GM19438 (cell line): ENCODE measurements at regions not wholly inside any gene's neighbourhood (a gene's known extent, or its start where the extent isn't known, plus 50 kb on each side); places are given as distances from the start of the nearest gene placed in this dataset.

Source experiments
- ATAC-seq: cut with Tn5 transposase; IDR thresholded peaks from one replicate; pipeline ENCODE4 v1.9.1; 2021; ENCODE audit warnings: low read depth; ENCODE audit not compliant: unreplicated experiment

- no peak for ATAC-seq
Measured at GRCh38 chr7:17118412-17118811, 180.0 kb upstream of the AHR start.

DNA sequence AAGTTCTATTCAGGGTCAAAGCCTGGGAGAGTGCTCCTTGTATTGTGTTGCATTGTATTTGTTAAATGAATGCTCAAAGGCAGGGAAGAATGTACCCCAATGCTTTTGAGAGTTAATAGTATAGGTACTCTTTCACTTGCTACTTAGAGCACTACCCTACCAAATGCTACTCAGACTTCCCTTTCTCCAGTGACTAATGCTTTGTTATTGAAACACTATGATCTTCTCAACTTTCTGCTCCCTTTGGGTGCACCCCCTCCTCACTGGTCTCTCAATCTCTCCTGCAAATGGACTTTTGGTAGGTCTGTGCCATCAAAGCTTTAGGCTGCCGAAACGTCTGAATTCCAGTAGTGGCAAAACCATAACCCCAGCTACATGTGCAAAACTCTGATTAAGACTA lies 177.7 kb upstream of the AHR start:
- ATAC-seq, result no peak

DNA sequence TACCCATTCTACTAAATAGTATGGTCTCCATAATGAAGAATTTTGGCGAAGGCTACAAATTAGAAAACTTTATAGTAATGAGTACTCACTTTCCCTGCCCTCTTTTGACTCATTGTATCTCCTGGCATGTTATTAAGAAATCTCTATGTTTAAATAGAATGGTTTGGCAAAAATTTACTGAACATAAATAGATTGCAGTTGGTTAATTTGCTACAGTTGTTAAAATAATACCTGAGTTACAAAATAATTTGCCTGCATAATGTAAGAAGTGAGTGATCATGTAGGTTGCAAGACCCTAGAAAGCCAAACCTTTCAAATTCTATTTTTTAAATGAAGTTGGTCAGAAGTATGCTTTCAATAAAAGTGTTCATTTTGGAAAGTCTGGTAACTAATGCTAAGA lies 176.8 kb upstream of the AHR start:
- ATAC-seq, result no peak

GRCh38 chr7:17123020-17123419 lies 175.4 kb upstream of the AHR start:
- ATAC-seq, result peak; percentile 62

- no peak for ATAC-seq
Measured at GRCh38 chr7:17126413-17127268, 171.8 kb upstream of the AHR start.

GRCh38 chr7:17129218-17129617 lies 169.2 kb upstream of the AHR start:
- no peak for ATAC-seq

DNA sequence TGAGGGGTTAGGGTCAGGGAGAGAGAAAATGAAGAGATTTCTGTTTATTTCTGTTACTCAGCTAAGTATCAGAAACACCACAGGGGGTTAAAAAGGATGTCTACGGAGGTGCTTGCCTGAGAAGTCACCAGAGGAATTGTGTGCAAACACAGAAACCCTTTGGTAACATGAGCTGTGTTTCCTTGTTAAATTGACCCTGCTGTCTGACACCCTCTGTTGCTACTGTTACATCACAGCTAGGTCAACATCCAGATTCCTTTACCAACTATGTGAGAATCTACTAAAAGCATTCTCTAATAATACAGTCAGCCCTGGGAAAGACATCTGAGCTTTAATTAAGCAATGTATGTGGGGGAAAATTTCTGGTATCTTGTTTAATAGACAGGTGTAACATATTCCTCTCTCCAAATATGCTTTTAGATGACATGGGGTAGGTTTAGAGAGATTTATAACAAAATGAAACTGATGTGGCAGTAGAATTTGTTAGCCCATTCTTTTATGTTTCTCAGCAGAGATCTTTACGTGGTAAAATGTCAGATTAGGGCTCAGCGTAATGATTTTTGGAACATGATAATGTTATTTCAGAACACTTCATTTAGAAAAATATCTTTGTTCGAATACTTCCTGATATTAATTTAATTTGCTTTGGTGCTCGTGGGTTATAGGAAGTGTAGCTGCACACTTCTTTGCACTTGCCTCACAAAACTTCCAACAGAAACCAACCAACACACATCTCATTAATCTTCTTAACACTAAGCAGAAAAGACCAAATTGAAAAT lies 168.0 kb upstream of the AHR start:
- no peak for ATAC-seq

GRCh38 chr7:17131060-17131345 lies 167.4 kb upstream of the AHR start:
- no peak for ATAC-seq

DNA sequence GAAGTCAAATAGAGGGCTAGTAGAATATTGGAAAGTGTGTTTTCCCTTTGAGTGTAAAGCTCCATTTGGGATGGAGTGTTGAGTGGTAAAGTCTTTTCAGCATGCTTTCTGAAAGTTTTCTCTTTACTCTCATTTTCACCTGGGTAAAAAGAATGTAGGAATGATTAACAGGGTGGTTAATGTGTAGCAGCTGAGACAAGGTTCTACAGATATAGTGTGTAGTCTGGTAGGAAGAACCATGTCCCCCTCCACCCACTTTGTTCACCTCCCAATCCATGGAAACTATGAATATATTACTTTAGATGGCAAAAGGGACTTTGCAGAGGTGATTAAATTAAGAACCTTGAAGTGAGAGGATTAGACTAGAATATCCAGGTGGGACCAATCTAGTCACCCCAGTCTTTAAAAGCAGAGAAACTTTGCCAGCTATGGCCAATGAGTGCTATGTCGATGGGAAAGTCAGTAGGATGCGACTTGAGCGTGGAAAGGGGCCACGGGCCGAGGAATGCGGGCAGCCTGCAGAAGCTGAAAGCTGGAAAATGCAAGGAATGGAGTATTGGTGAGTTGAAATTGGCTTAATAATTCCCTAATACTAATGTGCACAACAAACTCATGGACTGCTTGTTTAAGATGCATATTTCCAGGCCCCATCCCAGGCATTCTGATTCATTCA lies 166.3 kb upstream of the AHR start:
- ATAC-seq, result peak; percentile 45

DNA sequence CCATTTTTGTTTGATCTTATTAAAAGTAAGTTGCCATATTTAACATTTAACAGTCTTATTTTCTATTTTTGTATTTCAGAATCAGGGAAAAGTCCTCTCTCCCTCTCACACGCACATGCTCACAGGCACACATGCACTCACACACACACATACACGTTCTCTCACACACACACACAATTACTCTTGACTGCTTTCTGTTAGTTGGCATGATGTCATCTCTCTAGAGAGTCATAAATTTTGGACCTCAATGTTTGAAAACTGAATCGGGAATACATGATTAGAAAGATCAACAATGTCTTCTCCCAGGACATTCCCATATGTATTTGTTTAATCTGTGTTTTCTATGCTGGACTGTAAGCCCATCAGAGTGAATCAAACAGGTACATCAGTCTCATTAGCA lies 165.7 kb upstream of the AHR start:
- no peak for ATAC-seq

DNA sequence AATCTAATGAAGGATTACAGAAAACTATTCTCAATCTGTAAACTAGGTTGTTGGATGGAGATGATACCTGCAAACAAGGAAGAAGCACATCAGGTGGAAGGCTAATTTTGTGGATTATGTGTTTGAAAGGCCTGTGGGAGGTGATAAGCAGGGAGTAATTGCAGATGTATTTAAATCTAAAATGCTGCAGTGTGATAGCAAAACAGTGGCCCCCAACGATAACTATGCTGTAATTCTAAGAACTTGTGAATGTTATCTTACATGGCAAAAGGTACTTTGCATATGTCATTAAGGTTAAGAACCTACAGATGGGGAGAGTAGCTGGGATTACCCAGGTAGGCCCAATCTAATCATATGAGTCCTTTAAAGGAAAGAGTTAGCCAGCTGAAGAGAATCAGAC lies 164.5 kb upstream of the AHR start:
- ATAC-seq, result no peak

- peak; percentile 84 for ATAC-seq
Measured at GRCh38 chr7:17134786-17135185, 163.7 kb upstream of the AHR start.

GRCh38 chr7:17136126-17136525 lies 162.3 kb upstream of the AHR start:
- ATAC-seq, result no peak

GRCh38 chr7:17139081-17139480 lies 159.4 kb upstream of the AHR start:
- ATAC-seq, result no peak

DNA sequence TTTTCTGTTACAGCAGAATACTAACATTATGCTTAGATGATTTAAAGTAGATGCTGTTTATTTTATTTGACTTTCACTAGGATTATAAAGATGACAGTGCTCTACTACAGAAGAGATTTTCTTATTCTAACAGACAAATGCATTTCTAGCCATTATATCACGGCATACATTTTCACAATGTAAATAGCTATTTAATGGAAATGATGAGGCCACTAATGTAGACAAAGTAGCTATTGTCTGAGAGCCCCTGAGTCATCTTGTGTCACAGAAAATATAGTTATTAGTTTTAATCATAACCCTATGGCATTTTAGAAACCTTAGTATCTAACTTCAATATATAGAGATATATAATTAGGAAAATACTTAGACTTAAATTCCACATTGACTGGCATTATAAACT lies 158.0 kb upstream of the AHR start:
- no peak for ATAC-seq

GRCh38 chr7:17142831-17143541 lies 155.5 kb upstream of the AHR start:
- ATAC-seq, result no peak

DNA sequence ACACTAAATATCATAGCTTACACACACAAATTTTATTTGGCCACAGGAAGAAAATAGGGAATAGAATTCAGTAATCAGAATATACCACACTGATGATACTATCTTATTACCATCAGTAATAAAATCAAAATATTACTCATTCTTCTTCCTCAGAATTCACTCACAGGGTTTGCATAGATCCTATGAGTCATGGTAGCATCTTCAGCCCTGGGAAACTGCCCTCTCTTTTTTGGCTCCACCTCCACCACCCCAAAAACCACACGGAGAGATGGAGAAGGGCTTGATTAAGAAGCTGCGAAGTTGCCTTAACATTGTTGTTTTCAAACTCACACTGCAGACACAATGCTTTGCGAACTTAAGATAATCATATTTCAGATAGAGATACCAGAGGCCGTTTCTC lies 154.1 kb upstream of the AHR start:
- ATAC-seq, result no peak

DNA sequence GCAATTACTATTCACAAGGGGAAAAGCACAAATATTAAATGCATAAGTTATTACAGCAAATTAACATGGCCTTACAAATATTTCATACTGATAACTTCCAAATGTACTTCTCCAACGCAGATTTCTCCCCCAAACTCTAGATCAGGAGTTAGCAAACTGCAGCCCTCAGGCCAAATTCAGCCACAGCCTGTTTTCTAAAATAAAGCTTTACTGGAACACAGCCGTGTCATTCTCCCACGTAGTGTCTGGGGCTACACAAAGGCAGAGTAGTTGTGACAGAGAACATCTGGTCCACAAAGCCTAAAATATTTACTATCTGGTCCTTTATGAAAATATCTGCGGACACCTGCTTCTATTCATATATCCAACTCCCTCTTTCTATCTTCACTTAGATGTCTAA lies 151.8 kb upstream of the AHR start:
- ATAC-seq, result no peak

DNA sequence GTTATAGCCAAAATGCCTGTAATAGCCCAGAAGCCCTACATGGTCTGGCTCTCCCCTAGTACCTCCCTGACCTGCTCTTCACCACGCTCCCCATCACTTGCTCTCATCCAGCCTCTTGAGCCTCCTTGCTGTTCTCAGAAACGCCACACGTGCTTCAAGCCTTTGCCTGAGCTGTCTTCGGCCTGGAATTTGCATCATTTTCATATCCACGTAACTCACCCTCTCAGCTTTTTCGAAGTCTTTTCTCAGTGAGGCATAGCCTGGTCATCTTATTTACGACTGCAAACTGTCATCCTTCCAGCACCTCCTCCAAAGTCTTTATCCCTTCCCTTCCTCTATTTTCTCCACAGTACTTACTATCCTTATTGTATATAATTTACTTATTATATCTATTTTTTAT lies 151.0 kb upstream of the AHR start:
- ATAC-seq, result no peak

- ATAC-seq, result peak; percentile 51
Measured at GRCh38 chr7:17150018-17150417, 148.4 kb upstream of the AHR start.

- no peak for ATAC-seq
Measured at GRCh38 chr7:17152721-17153120, 145.7 kb upstream of the AHR start.
